ENCODE measurements at regions not wholly inside any gene's neighbourhood (a gene's known extent, or its start where the extent isn't known, plus 50 kb on each side); places are given as distances from the start of the nearest gene placed in this dataset.

DNA sequence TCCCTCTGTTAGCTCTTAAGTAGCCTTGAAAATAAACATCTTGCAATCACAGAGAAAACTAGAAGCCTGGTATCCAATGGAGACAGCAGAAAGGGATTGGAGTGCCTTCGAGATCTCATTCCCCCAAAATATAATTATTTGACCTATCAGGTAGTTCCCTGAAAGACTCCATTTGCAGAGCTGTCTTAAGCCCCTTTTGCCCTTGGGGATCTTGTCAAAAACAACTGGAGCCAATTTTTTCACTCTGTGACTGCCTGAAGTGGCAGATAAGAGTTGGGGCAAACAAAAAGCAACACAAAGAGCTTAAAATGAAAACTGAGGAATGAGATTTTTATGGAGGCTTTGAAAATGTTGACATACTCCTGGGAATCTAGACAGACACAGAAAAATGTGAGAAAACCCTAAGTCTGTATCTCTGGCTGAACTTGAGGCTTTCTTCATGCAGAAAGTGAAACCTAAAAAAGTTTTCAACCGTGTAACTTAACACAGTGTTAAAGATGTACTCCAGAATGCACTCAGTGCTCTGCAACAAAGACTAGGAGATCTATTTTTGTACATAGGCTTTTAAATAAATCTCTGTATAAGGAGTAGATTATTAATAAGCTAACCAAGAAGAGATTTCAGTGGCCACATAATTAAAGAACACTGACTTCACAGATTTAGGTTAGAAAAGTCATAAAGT is 971.1 kb upstream of the MAN1A1 start:
- Histone ChIP-seq H3K9ac (ENCODE audit: low read length) (no peak overlapping the region), H2AFZ (ENCODE audit: low read depth, low read length) (no peak overlapping the region), H3K27me3 (ENCODE audit: low read depth, low read length) (no peaks in the 10 kb centered on the region), H3K4me3 (ENCODE audit: low read length) (no peak overlapping the region), H3K9me3 (ENCODE audit: insufficient read depth, low read length) (no peaks in the 10 kb centered on the region), H4K20me1 (ENCODE audit: insufficient read depth, low read length) (no peaks in the 10 kb centered on the region), H3K36me3 (replicated peaks; ENCODE audit: low read depth, low read length) (no peaks in the 10 kb centered on the region), H3K79me2 (ENCODE audit: low read length) (no peaks in the 10 kb centered on the region), H3K27ac (ENCODE audit: low read length) (no peak overlapping the region), H3K4me2 (ENCODE audit: low read length) (peak overlapping the region; percentile 37; the same call in 1 of the 2 replicates), H3K4me1 (ENCODE audit: low read length) (peaks cover 6% of the 10 kb centered on the region; the same call in 1 of the 2 replicates)
- TF ChIP-seq, protein P1, sequence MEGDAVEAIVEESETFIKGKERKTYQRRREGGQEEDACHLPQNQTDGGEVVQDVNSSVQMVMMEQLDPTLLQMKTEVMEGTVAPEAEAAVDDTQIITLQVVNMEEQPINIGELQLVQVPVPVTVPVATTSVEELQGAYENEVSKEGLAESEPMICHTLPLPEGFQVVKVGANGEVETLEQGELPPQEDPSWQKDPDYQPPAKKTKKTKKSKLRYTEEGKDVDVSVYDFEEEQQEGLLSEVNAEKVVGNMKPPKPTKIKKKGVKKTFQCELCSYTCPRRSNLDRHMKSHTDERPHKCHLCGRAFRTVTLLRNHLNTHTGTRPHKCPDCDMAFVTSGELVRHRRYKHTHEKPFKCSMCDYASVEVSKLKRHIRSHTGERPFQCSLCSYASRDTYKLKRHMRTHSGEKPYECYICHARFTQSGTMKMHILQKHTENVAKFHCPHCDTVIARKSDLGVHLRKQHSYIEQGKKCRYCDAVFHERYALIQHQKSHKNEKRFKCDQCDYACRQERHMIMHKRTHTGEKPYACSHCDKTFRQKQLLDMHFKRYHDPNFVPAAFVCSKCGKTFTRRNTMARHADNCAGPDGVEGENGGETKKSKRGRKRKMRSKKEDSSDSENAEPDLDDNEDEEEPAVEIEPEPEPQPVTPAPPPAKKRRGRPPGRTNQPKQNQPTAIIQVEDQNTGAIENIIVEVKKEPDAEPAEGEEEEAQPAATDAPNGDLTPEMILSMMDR (IDR thresholded peaks at IDR 0.05; ENCODE audit: low read depth, low read length), result no peak
- no peak for TF ChIP-seq EZH2phosphoT487 (IDR thresholded peaks at IDR 0.05; ENCODE audit: low read depth)

DNA sequence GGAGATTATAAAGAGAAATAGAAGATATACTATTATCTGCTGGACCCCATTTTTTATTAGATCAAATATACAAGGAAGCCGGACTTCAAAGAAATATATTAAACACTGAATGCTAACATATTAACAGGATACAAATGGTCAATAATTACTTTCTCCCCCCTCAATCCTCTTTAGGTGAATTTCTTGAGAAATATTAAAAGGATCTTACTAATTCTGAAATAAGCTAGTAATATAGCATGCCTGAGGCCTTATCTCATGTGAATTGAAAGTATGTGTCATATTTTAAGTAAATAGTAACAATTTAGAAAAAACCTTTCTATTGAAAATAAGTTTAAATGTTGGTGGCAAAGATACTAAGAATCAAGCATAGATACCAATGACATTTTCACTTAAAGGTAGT is 954.7 kb upstream of the MAN1A1 start:
- Histone ChIP-seq H3K4me3 (ENCODE audit: low read length) (no peak overlapping the region), H3K4me2 (ENCODE audit: low read length) (no peak overlapping the region), H3K27me3 (ENCODE audit: low read depth, low read length) (no peaks in the 10 kb centered on the region), H3K9me3 (ENCODE audit: insufficient read depth, low read length) (no peaks in the 10 kb centered on the region), H3K79me2 (ENCODE audit: low read length) (no peaks in the 10 kb centered on the region), H3K36me3 (replicated peaks; ENCODE audit: low read depth, low read length) (no peaks in the 10 kb centered on the region), H4K20me1 (ENCODE audit: insufficient read depth, low read length) (no peaks in the 10 kb centered on the region), H3K9ac (ENCODE audit: low read length) (no peak overlapping the region), H3K4me1 (ENCODE audit: low read length) (no peaks in the 10 kb centered on the region), H3K27ac (ENCODE audit: low read length) (no peak overlapping the region), H2AFZ (ENCODE audit: low read depth, low read length) (no peak overlapping the region)
- TF ChIP-seq, protein P1 (IDR thresholded peaks at IDR 0.05; ENCODE audit: low read depth, low read length), result no peak
- TF ChIP-seq EZH2phosphoT487 (IDR thresholded peaks at IDR 0.05; ENCODE audit: low read depth), result no peak

DNA sequence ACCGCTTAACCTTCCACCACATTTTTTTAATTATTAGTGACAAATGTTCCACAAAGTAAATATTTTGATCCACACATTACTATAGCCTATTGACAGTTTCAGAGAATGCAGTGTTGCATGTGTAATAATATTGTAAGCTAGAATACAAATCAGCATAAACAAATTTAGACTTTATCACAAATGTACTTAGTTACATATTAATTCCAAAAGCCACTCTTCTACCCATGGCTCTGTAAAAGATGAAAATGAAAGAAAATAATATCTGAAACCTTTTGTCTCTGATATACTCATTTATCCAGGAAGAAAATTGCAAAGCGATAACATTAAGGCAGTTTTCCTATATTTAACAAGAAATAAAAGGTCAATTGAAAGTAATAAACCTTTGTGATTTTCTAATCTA is 954.0 kb upstream of the MAN1A1 start:
- H4K20me1 ChIP-seq (ENCODE audit: insufficient read depth, low read length), result no peaks in the 10 kb centered on the region
- H3K4me2 ChIP-seq (ENCODE audit: low read length), result no peak overlapping the region
- no peak overlapping the region for H2AFZ ChIP-seq (ENCODE audit: low read depth, low read length)
- no peaks in the 10 kb centered on the region for H3K9me3 ChIP-seq (ENCODE audit: insufficient read depth, low read length)
- no peaks in the 10 kb centered on the region for H3K27me3 ChIP-seq (ENCODE audit: low read depth, low read length)
- no peak overlapping the region for H3K27ac ChIP-seq (ENCODE audit: low read length)
- H3K36me3 ChIP-seq (replicated peaks; ENCODE audit: low read depth, low read length), result no peaks in the 10 kb centered on the region
- H3K9ac ChIP-seq (ENCODE audit: low read length), result no peak overlapping the region
- TF ChIP-seq EZH2phosphoT487 (IDR thresholded peaks at IDR 0.05; ENCODE audit: low read depth), result no peak
- TF ChIP-seq, protein P1 (IDR thresholded peaks at IDR 0.05; ENCODE audit: low read depth, low read length), result no peak
- no peaks in the 10 kb centered on the region for H3K4me1 ChIP-seq (ENCODE audit: low read length)
- H3K79me2 ChIP-seq (ENCODE audit: low read length), result no peaks in the 10 kb centered on the region
- H3K4me3 ChIP-seq (ENCODE audit: low read length), result no peak overlapping the region

DNA sequence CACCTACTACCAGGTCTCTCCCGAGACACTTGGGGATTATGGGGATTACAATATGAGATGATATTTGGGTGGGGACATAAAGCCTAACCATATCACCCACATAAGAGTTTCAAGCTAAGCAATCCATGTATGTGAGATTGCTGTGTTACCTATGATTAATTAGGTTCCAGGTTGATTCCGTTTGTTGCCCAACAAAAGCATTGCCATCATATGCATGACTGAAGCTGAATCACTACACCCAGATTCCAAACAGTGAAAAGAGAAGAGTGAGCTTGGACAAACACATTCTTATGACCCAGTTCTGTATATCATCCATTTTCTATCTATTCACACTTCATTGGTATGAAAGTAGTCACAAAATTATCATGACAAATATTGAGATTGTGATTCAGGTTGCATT is 952.5 kb upstream of the MAN1A1 start:
- H4K20me1 ChIP-seq (ENCODE audit: insufficient read depth, low read length), result no peaks in the 10 kb centered on the region
- no peaks in the 10 kb centered on the region for H3K4me1 ChIP-seq (ENCODE audit: low read length)
- no peak overlapping the region for H2AFZ ChIP-seq (ENCODE audit: low read depth, low read length)
- H3K79me2 ChIP-seq (ENCODE audit: low read length), result no peaks in the 10 kb centered on the region
- no peak overlapping the region for H3K9ac ChIP-seq (ENCODE audit: low read length)
- TF ChIP-seq, protein P1 (IDR thresholded peaks at IDR 0.05; ENCODE audit: low read depth, low read length), result no peak
- no peak for TF ChIP-seq EZH2phosphoT487 (IDR thresholded peaks at IDR 0.05; ENCODE audit: low read depth)
- H3K36me3 ChIP-seq (replicated peaks; ENCODE audit: low read depth, low read length), result no peaks in the 10 kb centered on the region
- H3K4me3 ChIP-seq (ENCODE audit: low read length), result no peak overlapping the region
- H3K9me3 ChIP-seq (ENCODE audit: insufficient read depth, low read length), result no peaks in the 10 kb centered on the region
- H3K27me3 ChIP-seq (ENCODE audit: low read depth, low read length), result no peaks in the 10 kb centered on the region
- H3K27ac ChIP-seq (ENCODE audit: low read length), result no peak overlapping the region
- no peak overlapping the region for H3K4me2 ChIP-seq (ENCODE audit: low read length)
